Anterior cingulate cortex (tissue), 58 donors: ENCODE measurements at regions not wholly inside any gene's neighbourhood (a gene's known extent, or its start where the extent isn't known, plus 50 kb on each side); places are given as distances from the start of the nearest gene placed in this dataset.

Source experiments
- DNase-seq, 58 donors: peaks; one replicate each; lab custom pipeline; 2025; lab: John Stamatoyannopoulos, UW

DNA sequence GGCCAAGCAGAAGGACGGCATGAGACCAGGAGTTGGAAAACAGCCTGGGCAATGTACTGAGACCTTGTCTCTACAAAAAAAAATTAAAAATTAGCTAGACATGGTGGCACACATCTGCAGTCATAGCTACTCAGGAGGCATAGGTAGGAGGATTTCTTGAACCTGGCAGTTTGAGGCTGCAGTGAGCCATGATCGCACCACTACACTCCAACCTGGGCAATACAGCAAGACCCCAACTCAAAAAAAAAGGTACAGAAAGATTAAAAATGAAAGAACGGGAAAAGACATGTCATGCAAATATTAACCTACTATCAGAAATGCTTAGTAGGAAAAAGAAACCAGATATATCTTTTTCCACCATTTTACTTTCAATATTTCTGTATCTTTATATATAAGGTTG, 99.6 kb upstream of the ATP11B start:
- DNase-seq: no peak

DNA sequence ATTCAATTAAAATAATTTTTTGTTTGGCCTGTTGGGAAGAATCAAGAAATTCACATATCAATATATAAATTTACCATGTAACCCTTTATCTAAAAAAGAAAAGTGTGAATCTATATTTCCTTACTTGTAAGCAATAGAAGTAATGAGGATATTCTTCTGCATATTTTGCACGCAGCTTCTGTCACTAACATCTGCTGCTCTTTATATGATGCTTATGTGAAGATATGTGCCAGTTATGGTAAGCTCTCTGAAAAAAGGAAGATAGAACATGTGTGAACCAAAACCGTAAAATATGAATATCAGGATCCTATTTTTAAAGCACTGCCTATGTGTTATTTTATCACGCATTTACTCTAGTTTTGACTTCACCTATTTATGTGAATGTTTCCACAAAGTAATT, 96.4 kb upstream of the ATP11B start:
- DNase-seq: no peak

DNA sequence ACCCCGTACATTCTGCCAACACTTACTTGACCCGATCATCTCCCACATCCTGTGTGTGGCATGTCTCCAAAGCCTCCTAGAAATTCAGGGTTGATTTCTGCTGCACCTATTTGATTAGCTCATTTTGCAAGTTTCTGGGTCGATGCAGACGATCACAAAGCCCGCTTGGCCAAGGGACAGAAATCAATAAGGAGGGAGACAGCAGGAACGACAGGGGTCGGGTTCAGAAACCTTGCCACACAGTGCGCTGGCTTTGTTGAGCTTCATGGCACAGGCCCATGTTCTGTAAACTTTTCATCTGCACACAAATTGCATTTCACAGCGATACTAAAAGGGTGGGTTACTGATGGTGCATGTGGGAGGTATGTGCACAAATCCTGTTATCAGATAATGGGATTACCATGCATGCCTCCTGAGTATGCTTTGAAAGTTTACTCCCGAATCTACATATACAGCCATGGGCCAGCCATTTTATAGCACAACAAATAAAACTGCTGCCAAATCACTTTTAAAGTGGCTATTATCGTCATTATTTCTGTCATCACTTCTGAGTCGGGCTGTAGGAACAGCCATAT, 95.9 kb upstream of the ATP11B start:
- DNase-seq: no peak

DNA sequence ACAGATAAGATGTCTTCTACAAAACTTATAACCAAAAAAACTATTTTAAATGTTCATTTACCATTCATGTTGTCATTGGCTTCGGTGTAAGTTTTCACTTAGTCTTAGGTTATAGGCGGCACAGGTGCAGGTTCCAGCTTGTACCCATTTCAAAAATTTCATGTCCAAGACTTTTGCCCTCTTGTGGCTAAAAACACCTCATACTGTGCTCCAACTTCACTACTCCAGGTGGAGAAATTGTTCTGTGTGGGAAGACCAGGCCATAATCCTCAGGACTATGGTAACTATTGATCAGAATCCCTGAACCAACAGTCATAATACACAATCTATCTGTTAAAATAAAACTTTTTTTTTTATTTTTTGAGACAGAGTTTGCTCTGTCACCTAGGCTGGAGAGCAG, 95.2 kb upstream of the ATP11B start:
- no peak for DNase-seq

DNA sequence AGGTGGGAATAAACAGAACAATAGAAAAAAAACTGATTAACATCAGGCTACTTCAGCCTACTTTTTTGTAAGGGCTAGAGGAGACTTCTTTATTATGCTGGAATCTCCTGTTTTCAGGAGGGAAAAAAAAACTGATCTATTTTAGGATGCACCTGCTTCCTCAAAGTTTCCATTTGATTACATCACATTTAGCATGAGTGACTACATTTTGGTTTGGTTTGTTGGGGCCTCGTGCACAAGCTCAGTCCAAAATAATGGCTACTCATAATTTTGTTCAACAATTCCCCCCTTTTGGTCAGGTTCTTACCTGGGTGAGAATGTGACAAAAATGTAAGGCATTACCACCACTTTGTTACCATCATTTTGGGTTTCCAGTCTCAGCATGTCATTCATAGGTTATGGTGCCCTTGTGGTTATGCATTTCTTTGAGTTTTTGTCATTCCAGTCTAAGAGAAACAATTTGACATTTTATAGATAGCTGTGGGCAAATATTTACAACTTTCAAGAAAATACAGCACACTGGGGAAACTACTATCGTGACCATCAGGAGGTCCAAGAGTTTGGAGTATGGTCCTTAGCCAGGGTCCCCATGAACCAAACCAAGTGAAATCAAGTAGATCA, 93.6 kb upstream of the ATP11B start:
- no peak for DNase-seq

DNA sequence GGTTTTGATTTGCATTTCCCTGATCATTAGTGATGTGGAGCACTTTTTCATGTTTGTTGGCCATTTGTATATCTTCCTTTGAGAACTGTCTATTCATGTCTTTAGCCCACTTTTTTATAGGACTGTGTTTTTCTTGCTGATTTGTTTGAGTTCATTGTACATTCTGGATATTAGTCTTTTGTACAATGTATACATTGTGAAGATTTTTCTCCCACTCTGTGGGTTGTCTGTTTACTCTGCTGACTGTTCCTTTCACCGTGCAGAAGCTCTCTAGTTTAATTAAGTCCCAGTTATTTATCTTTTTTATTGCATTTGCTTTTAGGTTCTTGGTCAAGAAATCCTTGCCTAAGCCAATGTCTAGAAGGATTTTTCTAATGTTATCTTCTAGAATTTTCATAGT, 91.1 kb upstream of the ATP11B start:
- no peak for DNase-seq

DNA sequence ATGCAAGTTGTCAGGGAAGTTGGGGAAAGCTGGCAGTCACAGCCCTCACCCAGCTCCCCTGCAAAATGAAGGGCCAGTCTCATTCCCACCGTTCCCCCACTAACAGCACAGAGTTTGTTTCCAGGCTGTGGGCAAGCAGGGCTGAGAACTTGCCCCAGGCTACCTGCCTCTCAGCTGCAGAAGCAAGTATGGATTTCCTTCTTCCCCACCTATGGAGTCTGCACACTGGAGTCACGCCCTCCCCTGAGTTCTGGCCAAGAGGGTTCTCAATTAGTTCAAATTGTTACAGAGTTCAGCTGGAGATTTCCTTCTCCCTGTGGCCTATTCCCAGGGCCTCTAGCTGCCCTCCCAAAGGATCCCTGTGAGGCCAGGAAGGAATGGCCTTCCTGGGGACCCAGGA, 90.1 kb upstream of the ATP11B start:
- DNase-seq: no peak

DNA sequence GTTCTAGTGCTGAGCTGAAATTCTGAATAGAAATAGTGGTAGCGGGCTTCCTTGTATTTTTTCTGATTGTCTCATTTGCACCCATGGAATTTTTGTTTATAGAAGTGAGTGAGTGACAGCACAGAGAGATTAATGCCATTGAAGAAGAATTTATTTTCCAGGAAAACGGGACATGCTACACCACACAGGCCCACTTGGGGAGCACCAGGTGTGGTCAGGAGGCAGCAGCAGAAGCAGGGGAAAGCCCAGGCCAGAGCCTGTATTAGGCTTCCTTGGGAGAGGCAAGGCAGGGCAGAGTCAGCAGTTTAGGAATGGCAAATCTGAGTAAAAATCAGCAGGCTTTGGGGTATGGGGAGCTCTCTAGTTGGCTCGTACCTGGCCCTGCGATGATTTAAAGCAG, 88.4 kb upstream of the ATP11B start:
- no peak for DNase-seq

DNA sequence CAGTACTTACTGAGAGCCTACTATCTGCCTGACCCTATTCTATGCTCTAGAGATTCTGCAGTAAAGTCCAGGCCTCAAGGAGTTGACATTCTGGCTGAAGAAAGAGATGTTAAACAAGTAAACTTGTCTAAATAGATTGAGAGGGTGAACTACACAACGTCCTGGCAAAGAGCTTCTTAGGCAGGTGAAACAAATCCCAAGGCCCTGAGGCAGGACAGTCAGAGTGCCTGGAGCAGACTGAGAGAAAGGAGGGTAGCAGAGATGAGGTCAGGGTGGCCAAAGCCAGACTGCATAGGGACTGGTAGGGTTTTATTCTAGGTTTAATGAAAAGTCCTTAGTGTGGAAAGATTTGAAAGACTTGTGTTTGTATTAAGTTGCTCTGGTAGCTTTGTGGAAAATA, 84.5 kb upstream of the ATP11B start:
- DNase-seq: no peak

DNA sequence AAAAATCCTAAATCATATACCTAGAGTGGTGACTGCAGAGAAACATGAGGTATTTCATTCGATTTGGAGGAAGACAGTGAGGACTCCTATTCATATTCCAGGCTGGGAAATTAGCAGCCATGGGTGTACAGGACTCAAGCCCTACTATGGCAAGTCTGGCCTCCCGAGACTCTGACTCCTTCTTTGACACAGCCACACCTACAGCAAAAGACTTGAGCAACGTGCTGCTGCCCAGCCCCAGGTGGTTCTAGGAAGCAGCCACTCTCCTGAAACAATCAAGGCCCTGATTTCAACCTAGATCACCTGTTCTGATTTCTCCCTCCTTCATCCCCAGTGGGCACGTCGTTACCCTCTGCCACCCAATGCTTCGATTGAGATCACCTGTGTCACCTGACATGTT, 84.0 kb upstream of the ATP11B start:
- no peak for DNase-seq

DNA sequence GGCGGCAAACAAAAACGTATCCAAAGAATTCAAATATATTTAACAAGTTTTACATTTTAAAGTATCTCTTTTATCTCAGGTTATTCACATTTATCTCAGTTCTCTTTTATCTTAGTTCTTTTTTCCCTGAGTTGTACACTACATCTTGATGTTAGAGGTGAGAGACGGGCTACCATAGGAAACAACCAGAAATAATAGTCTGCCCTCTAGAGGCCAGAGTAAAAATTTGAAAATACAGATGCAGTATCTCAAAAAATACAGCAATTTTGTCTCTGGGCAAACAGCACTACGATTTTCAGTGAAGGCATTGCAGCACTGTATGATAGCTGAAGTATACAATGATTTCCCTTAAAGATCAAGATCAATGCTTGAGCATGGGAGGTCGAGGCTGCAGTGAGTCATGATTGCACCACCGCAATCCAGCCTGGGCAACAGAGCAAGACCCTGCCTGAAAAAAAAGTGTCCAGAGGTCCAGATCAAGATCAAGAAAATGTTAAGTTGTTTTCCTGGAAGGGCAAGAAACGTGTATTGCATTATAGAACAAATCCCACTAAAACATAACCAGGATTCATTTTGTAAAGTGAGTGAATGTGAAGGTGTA, 82.6 kb upstream of the ATP11B start:
- no peak for DNase-seq

DNA sequence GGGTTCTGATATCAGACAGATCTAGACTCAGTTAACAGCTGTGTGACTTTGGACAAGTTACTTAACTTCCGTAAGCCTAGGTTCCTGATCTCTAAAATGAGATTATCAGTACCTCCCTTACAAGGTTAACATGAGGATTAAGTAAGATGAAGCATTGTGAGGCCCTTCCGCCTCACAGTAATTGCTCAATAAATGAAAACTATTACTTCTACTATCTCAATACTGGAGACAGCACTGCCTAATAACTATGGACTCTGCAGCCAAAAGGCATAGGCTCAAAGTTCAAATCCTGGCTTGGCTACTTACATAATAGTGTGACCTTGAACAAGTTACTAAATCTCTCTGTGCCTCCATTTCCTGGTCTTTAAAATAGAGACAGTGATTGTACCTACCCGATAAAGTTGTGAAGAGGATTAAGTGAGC, 82.0 kb upstream of the ATP11B start:
- DNase-seq: no peak

DNA sequence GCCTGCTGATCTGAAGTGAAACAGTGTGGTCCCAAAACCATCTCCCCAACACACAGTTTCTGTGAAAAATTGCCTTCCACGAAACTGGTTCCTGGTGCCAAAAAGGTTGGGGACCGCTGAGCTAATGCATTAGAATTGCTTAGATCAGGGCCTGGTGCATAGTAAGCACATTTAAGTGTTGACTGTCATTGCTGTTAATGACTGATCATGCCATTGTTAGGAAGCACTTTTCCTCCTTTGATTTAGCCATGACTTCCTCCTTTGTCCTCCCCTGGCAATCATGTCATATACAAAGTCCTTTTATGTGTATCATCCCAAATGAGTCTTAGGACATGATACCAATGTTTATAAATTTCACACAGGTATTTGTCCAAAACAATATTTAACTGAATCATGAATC, 81.5 kb upstream of the ATP11B start:
- DNase-seq: no peak

DNA sequence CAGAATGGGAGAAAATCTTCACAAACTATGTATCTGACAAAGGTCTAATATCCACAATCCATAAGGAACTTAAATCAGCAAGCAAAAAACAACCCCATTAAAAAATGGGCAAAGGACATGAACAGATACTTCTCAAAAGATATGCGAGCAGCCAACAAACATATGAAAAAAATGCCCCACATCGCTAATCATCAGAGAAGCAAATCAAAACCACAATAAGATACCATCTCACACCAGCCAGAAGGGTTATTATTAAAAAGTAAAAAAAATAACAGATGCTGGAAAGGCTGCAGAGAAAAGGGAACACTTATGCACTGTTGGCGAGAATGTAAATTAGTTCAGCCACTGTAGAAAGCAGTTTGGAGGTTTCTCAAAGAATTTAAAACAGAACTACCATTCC, 80.2 kb upstream of the ATP11B start:
- no peak for DNase-seq

DNA sequence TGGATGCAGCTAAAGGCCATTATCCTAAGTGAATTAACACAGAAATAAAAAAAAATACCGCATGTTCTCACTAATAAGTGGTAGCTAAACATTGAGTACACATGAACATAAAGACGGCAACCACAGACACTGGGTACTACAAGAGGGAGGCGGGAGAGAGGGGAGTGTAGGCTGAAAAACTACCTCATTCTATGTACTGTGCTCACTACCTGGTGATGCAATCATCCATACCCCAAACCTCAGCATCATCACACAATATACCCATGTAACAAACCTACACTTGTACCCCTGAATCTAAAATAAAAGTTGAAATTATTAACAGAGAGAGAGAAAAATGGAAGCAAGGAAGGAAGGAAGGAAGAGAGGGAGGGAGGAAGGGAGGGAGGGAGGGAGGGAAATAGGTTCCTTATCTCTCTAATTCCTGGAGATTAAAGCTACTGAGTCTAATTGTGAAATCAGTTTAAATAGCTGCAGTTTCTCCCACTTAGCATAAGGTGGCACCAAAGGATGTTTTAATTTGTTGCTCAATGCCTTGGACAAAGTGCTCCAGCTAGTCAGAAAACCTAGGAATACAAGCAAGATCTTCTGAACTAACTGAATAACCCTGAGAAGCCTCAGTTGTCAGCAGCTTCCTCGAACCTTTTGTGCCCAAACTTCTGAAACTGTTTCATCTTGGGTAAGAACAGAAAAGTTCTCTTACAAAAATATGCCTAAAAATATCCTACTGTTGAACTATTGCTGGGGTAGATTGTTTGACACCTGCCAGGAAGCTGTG, 79.4 kb upstream of the ATP11B start:
- peak in 3 of 58 donors; percentile 9 to 60 (median 29) for DNase-seq

DNA sequence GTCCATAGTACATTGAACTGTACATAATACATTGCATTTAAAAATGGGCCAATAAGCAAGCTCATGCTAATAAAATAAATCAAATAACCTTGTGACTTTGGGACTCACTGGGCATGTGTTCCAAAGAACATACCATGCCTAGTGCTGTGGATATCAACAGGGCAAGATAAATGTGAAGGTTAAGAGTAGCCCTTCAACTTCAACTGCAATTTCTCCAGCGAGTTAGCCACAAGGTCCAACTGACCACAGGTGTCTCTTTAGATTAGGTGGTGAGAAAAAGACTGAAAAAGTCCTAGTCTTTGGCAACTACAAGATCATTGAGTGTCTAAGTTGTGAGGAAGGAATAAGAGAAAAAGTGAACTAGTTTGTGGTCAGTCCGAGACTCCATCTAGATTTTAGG, 78.3 kb upstream of the ATP11B start:
- no peak for DNase-seq

DNA sequence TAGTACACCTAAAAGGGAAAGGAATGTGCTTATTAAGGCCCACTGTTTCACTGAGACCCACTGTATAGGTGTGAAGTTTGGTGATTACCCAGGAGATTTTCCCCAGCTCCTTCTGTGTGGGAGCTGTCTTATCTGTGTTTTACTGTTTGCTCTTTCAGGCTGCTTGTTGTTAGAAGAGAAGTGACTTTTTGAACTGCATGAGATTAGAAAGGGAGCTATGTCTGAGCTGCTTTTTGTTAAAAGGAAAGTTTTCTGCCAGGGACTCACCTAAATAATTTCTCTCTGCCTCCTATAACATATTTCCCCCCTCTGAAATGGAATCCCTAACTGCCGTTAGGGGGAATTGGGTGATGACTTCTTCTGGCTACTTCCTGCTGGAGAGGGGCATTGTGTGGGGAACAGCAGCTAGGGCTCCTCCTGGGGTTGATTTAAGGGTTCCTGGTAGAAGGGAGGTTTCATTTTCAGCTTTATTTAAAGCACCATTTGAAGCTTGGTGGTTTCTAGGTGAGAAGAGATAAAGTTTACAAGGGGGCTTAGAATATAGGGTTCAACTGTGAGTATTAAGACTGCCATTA, 77.1 kb upstream of the ATP11B start:
- DNase-seq: no peak

DNA sequence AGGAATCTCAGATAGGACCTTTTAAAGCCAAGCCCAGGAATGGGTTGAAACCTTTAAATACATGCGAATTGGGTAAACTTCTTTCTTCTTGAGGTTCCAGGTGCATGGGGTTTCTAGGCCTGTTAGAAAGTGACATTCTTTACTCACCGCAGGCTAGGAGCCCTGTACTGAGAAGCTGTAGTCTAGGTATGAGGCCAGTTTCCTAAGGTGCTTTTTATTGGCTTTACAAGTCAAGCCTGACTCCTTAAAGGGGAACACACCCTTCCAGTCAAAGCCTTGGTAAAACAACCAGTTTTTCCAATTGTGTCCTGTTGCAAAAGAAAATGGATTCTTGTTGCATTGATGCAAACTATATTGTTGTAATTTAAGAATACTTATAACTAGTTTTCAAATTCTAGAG, 76.1 kb upstream of the ATP11B start:
- no peak for DNase-seq

DNA sequence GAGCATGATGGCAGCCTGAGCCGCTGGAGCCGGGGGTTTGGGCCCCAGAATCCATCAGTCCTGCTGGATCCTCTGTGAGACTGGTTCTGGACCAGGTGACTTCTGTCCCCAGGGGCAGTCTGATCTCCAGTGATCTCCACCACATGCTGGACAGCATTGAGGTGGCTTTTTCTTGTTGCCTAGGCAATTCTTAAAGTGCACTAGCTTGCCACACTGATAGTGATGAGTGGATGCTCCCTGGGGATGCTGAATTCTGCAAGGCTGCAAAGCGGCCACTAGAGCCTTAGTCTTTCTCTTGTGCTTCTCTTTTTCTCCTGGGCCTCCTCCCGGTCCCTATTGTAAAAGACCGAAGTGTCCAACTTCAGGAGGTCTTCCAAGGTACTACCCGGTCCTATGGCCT, 70.4 kb upstream of the ATP11B start:
- no peak for DNase-seq

DNA sequence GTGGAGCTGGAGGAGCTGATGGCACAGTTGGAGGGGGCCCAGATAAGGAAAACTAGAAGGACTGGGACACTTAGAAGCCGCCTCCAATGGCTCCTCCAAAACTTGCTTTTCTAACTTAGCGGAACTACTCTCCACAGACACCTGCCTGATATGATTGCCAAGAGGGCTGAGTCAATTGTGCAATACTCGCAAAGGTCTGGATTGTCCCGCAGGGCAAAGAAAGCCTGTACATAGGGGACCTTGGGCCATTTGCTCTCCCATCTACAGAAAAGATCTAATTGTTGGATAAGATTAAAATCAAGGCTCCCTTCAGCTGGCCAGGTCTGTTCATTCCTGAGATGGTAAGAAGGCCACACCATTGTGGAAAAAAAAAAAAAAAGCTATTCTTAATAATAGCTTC, 69.7 kb upstream of the ATP11B start:
- no peak for DNase-seq
